ENCODE measurements at regions not wholly inside any gene's neighbourhood (a gene's known extent, or its start where the extent isn't known, plus 50 kb on each side); places are given as distances from the start of the nearest gene placed in this dataset.

- Mint-ChIP-seq H3K4me3 (no peak overlapping the region), H3K4me1 (no peaks in the 10 kb centered on the region), H3K9me3 (peaks cover 65% of the 10 kb centered on the region), H3K27ac (peak overlapping the region; percentile 5), H3K36me3 (ENCODE audit: low read depth) (peaks cover 30% of the 10 kb centered on the region), H3K27me3 (ENCODE audit: low read depth, poor library complexity) (no peaks in the 10 kb centered on the region)
- no peak for TF ChIP-seq CTCF (IDR thresholded peaks at IDR 0.05)
- no peak for DNase-seq
Observed at GRCh38 chr13:22369090-22369489, 698.2 kb downstream of the FGF9 start.

GRCh38 chr13:22369840-22370239 lies 699.0 kb downstream of the FGF9 start:
- no peak for DNase-seq
- H3K4me3 Mint-ChIP-seq: no peak overlapping the region
- peaks cover 59% of the 10 kb centered on the region for H3K9me3 Mint-ChIP-seq
- no peak for TF ChIP-seq CTCF (IDR thresholded peaks at IDR 0.05)
- H3K36me3 Mint-ChIP-seq (ENCODE audit: low read depth): peaks cover 25% of the 10 kb centered on the region
- no peak overlapping the region for H3K27ac Mint-ChIP-seq
- no peaks in the 10 kb centered on the region for H3K27me3 Mint-ChIP-seq (ENCODE audit: low read depth, poor library complexity)
- H3K4me1 Mint-ChIP-seq: no peaks in the 10 kb centered on the region

- Mint-ChIP-seq H3K9me3 (peaks cover 50% of the 10 kb centered on the region), H3K4me3 (no peak overlapping the region), H3K4me1 (no peaks in the 10 kb centered on the region), H3K36me3 (ENCODE audit: low read depth) (peaks cover 27% of the 10 kb centered on the region), H3K27me3 (ENCODE audit: low read depth, poor library complexity) (no peaks in the 10 kb centered on the region), H3K27ac (no peak overlapping the region)
- DNase-seq: no peak
- no peak for TF ChIP-seq CTCF (IDR thresholded peaks at IDR 0.05)
Observed at GRCh38 chr13:22372261-22372660, 701.4 kb downstream of the FGF9 start.

GRCh38 chr13:22375151-22375550 lies 704.3 kb downstream of the FGF9 start:
- no peak for DNase-seq
- Mint-ChIP-seq H3K4me1 (no peaks in the 10 kb centered on the region), H3K27me3 (ENCODE audit: low read depth, poor library complexity) (no peaks in the 10 kb centered on the region), H3K27ac (no peak overlapping the region), H3K4me3 (no peak overlapping the region), H3K36me3 (ENCODE audit: low read depth) (peaks cover 42% of the 10 kb centered on the region), H3K9me3 (peaks cover 69% of the 10 kb centered on the region)
- TF ChIP-seq CTCF (IDR thresholded peaks at IDR 0.05): no peak

GRCh38 chr13:22387899-22388298 lies 717.0 kb downstream of the FGF9 start:
- H3K36me3 Mint-ChIP-seq (ENCODE audit: low read depth): no peaks in the 10 kb centered on the region
- peaks cover 4% of the 10 kb centered on the region for H3K9me3 Mint-ChIP-seq
- H3K27me3 Mint-ChIP-seq (ENCODE audit: low read depth, poor library complexity): peaks cover 4% of the 10 kb centered on the region
- H3K4me3 Mint-ChIP-seq: no peak overlapping the region
- peaks cover 5% of the 10 kb centered on the region for H3K4me1 Mint-ChIP-seq
- no peak for TF ChIP-seq CTCF (IDR thresholded peaks at IDR 0.05)
- no peak for DNase-seq
- H3K27ac Mint-ChIP-seq: no peak overlapping the region

GRCh38 chr13:22399801-22400420 lies 729.0 kb downstream of the FGF9 start:
- Mint-ChIP-seq H3K4me1 (peaks cover 12% of the 10 kb centered on the region), H3K9me3 (no peaks in the 10 kb centered on the region), H3K27ac (no peak overlapping the region), H3K27me3 (ENCODE audit: low read depth, poor library complexity) (peaks cover 3% of the 10 kb centered on the region), H3K36me3 (ENCODE audit: low read depth) (peaks cover 4% of the 10 kb centered on the region), H3K4me3 (no peak overlapping the region)
- TF ChIP-seq CTCF (IDR thresholded peaks at IDR 0.05): no peak
- no peak for DNase-seq
